ENCODE measurements at regions not wholly inside any gene's neighbourhood (a gene's known extent, or its start where the extent isn't known, plus 50 kb on each side); places are given as distances from the start of the nearest gene placed in this dataset.
"Not testable (repeated sequence)": the region's sequence is repeated elsewhere in the genome, so short reads cannot be mapped to it uniquely, and the experiment has no call there.

DNA sequence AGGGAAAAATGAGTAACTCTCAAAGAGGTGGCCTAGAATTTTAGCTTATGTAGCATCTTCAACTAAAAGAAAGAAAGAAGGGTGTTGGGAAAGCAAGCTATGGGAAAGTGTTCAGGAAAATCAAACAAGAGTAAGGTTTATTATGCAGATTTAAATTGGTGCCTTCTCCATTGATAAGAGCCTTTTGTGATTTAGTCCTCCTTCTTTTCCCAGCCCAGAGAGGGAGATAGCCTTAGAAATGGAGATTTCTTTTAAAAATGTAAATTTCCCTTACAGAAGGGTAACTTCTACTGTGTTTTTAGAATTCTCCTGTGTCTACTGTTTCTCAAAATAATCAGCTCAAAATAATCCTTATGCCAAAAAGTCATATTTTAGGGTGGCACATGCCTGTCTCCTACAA is 104.5 kb downstream of the FAM72B start:
- H3K27ac Mint-ChIP-seq; CTCF ChIA-PET; intact Hi-C loops (cut with micrococcal nuclease); DNase-seq; H3K9me3 Mint-ChIP-seq; H3K4me3 Mint-ChIP-seq; POLR2A ChIA-PET; H3K27me3 Mint-ChIP-seq; H3K36me3 Mint-ChIP-seq: not testable (repeated sequence)
- H3K4me1 Mint-ChIP-seq (ENCODE audit: low read depth): peaks cover 20% of the 10 kb centered on the region

DNA sequence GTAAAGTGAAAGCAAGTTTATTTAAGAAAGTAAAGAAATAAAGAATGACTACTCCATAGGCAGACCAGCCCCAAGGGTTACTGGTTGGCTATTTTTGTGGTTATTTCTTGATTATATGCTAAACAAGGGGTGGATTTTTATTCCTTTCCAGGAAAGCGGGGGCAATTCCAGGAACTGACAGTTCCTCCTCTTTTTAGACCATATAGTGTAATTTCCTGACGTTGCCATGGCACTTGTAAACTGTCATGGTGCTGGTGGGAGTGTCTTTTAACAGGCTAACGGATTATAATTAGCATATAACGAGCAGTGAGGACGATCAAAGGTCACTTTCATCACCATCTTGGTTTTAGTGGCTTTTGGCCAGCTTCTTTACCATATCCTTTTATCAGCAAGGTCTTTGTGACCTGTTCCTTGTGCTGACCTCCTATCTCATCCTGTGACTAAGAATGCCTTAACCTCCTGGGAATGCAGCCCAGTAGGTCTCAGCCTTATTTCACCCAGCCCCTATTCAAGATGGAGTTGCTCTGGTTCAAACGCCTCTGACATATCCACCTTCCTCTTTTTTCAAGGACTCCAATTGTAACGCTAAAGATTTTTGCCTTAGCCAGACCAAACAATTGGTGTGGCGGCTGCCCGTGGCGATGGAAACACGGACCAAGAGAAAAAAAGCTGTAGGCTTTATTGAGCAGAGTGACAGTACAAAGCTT is 103.8 kb downstream of the FAM72B start:
- H3K27me3 Mint-ChIP-seq; H3K9me3 Mint-ChIP-seq; CTCF ChIA-PET; H3K36me3 Mint-ChIP-seq; intact Hi-C loops (cut with micrococcal nuclease); POLR2A ChIA-PET; H3K4me3 Mint-ChIP-seq; H3K27ac Mint-ChIP-seq: not testable (repeated sequence)
- H3K4me1 Mint-ChIP-seq (ENCODE audit: low read depth): peaks cover 20% of the 10 kb centered on the region
- DNase-seq: peak; percentile 41

DNA sequence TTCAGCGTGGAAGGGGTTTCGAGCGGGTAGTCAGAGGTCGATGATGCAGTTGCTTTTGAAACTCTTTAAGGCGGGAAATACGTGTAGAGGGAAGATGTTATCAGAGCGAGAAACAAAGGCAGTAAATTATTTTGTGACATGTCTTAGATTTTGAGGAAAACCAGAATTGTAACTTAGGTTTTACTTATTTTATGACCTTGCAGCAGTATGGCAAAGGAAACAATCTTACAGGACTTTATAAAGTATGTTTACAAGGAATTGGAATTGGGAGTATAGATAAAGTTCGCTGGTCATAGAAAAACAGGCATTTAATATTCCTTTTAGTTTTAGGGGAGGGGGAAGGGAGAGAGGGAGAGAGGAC is 103.3 kb downstream of the FAM72B start:
- not testable (repeated sequence) for H3K4me3 Mint-ChIP-seq

DNA sequence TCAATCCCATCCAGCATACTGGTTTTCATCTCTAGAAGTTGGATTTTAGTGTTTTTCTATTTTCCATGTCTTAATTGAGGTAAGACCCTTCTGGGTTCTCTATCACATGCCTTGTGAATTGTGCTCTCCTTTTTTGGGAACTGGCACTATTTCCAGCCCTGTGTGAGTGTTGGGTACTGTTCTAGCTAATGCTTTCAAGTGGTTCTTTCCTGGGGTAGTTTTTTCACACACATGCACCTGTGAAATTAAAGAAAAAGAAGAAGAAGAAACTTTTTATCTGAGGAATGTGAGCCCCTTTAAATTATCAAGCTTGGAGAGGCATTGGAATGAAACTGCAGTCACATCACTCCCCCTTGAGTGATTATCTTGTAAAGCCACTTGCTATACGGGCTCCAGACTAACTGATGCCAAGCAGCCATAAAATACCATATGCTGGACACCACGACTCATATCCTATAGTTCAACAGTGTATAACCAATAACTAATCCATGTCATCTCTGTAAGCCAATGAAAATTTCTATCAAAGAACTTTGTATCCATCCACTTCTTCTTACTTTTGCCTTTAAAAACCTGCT is 102.4 kb downstream of the FAM72B start:
- DNase-seq; H3K27ac Mint-ChIP-seq; H3K36me3 Mint-ChIP-seq; POLR2A ChIA-PET; H3K4me3 Mint-ChIP-seq; intact Hi-C loops (cut with micrococcal nuclease); CTCF ChIA-PET; H3K9me3 Mint-ChIP-seq: not testable (repeated sequence)
- Mint-ChIP-seq H3K27me3 (peaks cover 11% of the 10 kb centered on the region), H3K4me1 (ENCODE audit: low read depth) (peaks cover 17% of the 10 kb centered on the region)

More for the DNA sequence above, 103.3 kb downstream of the FAM72B start:
- peaks cover 18% of the 10 kb centered on the region for H3K4me1 Mint-ChIP-seq (ENCODE audit: low read depth)
- H3K27ac Mint-ChIP-seq; H3K27me3 Mint-ChIP-seq; H3K9me3 Mint-ChIP-seq; CTCF ChIA-PET; H3K36me3 Mint-ChIP-seq; POLR2A ChIA-PET; intact Hi-C loops (cut with micrococcal nuclease); DNase-seq: not testable (repeated sequence)

DNA sequence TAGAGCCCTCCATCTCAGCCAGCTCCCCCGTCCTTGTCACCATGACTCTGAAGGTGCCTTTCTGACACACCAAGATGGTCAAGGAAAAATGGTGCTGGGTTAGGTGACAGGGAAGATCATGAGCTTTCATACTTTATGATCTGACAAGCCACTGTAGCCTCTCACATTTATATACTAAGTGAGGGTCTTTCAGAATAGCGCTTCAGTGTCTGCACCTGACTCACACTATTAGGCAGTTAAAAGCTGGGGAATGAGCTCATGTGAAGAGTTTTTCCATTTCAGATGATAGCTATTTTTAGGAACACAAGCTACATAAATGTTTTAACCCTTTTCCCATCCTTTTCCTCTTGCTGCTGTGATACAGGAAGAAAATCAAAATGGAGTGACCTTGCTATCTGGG is 101.1 kb downstream of the FAM72B start:
- H3K4me3 Mint-ChIP-seq; intact Hi-C loops (cut with micrococcal nuclease); H3K9me3 Mint-ChIP-seq; DNase-seq; H3K36me3 Mint-ChIP-seq; CTCF ChIA-PET; H3K27ac Mint-ChIP-seq; POLR2A ChIA-PET: not testable (repeated sequence)
- Mint-ChIP-seq H3K27me3 (peaks cover 11% of the 10 kb centered on the region), H3K4me1 (ENCODE audit: low read depth) (peaks cover 17% of the 10 kb centered on the region)

DNA sequence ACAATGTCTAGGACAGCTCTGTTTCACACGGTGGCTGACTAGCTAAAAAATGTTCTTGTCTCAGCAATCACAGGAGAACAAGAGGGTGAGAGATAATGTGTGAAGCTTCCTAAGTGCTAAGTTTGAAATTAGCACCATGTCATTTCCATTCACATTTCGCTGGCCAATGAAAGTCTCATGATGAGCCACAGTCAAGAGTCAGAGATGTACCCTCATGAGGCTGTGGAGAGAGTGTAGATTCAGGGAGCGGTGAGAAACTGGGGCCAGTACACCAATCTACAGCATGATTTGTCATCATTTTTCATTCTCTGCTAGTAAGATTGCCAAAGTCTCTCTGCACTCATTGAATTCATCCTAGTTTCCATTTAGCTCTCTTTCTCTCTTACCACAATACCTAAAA is 97.9 kb downstream of the FAM72B start:
- CTCF ChIA-PET; H3K9me3 Mint-ChIP-seq; POLR2A ChIA-PET; H3K36me3 Mint-ChIP-seq; H3K4me3 Mint-ChIP-seq; H3K4me1 Mint-ChIP-seq (ENCODE audit: low read depth); intact Hi-C loops (cut with micrococcal nuclease): not testable (repeated sequence)
- H3K27me3 Mint-ChIP-seq: peaks cover 11% of the 10 kb centered on the region
- H3K27ac Mint-ChIP-seq: peak overlapping the region; percentile 56
- DNase-seq: peak; percentile 31

DNA sequence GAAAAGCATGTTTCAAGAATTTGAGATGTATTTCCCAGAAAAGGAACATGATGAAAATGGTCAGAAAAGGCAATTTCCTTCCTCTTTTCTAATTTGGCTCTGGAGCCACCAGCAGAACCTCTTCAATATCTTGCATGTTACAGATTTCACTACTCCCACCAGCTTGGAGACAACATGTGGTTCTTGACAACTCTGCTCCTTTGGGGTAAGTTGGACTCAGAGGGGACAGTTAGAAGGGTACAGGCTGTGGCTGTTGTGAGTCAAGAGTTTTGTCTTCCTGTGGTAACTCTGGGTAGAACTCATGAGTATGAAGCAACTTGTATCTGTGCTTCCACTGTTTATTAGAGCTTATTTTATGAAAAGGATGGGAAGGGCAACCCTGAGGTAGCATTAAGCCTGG is 96.9 kb downstream of the FAM72B start:
- POLR2A ChIA-PET; H3K4me3 Mint-ChIP-seq; intact Hi-C loops (cut with micrococcal nuclease); H3K9me3 Mint-ChIP-seq; H3K36me3 Mint-ChIP-seq; CTCF ChIA-PET; DNase-seq; H3K27ac Mint-ChIP-seq; H3K27me3 Mint-ChIP-seq; H3K4me1 Mint-ChIP-seq (ENCODE audit: low read depth): not testable (repeated sequence)

DNA sequence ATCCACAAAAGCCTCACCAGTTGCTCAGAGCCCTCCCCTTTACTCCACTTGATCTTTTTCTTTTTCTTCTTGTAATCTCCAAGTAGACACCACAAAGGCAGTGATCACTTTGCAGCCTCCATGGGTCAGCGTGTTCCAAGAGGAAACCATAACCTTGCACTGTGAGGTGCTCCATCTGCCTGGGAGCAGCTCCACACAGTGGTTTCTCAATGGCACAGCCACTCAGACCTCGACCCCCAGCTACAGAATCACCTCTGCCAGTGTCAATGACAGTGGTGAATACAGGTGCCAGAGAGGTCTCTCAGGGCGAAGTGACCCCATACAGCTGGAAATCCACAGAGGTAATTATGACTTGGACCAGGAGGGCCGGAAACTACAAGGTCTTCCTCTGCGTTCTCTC is 95.6 kb downstream of the FAM72B start:
- POLR2A ChIA-PET; H3K9me3 Mint-ChIP-seq; H3K4me1 Mint-ChIP-seq (ENCODE audit: low read depth); DNase-seq; CTCF ChIA-PET; H3K27me3 Mint-ChIP-seq; H3K4me3 Mint-ChIP-seq; H3K36me3 Mint-ChIP-seq; intact Hi-C loops (cut with micrococcal nuclease); H3K27ac Mint-ChIP-seq: not testable (repeated sequence)

DNA sequence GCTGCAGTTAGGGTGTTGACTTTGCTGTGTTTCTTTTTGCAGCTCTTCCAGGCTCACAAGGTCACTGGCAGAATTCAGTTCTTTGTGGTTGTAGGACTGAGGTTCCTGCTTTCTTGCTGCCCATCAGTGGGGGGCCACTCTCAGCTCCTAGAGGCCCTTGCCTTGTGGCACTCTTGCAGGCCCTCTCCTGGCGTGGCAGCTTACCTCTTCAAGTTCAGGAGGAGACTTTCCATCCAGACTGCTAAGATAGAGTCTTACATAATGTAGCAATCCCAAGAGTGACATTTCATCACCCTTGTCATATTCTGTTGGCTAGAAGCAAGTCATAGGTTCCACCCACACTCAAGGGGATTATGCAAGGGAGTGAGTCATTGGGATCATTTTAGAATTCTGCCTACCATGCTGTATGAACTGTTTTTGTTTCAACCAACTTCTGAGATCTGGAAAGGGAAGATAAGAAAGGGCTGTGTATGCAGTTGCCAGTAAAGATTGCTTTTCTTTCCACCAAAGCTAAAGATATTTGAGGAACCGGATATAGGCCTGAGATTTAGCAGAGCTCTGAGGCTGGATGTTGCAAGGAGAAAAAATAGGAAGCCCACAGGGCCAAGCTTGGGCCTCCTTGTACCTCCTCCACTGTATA is 91.7 kb downstream of the FAM72B start:
- DNase-seq; H3K4me3 Mint-ChIP-seq; H3K36me3 Mint-ChIP-seq; H3K4me1 Mint-ChIP-seq (ENCODE audit: low read depth); H3K9me3 Mint-ChIP-seq; POLR2A ChIA-PET; CTCF ChIA-PET; H3K27me3 Mint-ChIP-seq; intact Hi-C loops (cut with micrococcal nuclease); H3K27ac Mint-ChIP-seq: not testable (repeated sequence)

DNA sequence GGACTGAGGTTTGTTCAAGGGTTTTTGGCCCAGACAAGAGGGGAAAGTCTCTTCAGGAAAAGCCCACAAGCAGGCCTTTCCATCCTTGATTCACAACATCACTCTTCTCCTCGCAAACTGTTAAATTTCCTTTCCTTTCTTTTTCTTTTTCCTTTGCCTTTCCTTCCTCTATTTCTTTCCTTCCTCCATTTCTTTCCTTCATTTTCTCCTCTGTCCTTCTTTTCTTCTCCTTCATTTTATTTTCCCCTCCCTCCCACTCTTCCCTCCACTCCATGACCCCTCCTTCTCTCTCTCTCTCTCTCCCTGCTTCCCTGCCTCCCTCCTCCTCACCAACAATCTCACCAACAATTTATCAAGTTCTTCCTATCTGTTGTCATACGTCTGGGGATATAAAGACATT is 89.1 kb downstream of the FAM72B start:
- not testable (repeated sequence) for H3K36me3 Mint-ChIP-seq

DNA sequence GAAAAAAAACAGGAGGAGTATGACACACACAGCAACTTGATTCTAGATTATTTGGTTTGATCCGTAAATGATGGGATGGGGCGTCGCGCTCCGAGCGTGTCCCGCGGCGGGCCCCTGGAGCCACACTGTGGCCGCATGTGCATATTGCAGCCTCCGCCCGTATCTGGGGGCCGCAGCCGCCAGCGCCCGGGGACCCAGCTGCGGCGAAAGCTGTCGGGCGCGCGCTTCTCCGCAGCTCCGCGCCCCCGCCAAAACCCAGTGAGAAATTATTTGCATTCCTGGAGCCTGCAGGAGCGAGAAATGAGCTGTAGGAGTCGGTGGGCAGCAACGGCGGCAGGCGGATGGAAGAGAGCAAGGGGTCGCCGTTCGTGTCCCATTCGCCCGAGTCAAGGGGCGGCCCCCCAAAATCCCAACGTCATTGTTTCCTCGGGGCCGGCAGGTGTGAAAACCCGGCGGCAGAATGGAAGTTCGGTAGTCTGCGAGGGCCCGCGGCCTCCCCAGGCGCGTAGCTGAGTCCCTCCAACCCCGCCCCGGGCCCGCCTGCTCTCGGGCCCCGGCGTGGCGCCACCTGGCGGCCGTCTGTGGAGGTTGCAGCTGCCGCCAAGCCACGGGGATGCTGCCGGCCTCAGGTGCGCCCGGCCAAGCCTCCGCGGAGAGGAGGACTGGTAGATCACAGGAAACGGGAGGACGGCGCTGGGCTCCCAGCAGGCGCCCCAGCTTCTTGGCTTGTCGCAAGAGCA is 86.8 kb downstream of the FAM72B start:
- H3K27ac Mint-ChIP-seq; H3K4me1 Mint-ChIP-seq (ENCODE audit: low read depth); CTCF ChIA-PET; H3K27me3 Mint-ChIP-seq; H3K36me3 Mint-ChIP-seq; H3K9me3 Mint-ChIP-seq; intact Hi-C loops (cut with micrococcal nuclease): not testable (repeated sequence)
- DNase-seq: peak; percentile 90
- H3K4me3 Mint-ChIP-seq: peak overlapping the region; percentile 26
- POLR2A ChIA-PET: interaction anchor here (1.1 kb wide), 1 partner anchor 246 kb away, joined by 4 read pairs; no protein-coding TSS in a partner anchor

More for the DNA sequence above, 89.1 kb downstream of the FAM72B start:
- CTCF ChIA-PET; H3K27me3 Mint-ChIP-seq; DNase-seq; POLR2A ChIA-PET; H3K27ac Mint-ChIP-seq; intact Hi-C loops (cut with micrococcal nuclease); H3K4me3 Mint-ChIP-seq; H3K4me1 Mint-ChIP-seq (ENCODE audit: low read depth); H3K9me3 Mint-ChIP-seq: not testable (repeated sequence)

DNA sequence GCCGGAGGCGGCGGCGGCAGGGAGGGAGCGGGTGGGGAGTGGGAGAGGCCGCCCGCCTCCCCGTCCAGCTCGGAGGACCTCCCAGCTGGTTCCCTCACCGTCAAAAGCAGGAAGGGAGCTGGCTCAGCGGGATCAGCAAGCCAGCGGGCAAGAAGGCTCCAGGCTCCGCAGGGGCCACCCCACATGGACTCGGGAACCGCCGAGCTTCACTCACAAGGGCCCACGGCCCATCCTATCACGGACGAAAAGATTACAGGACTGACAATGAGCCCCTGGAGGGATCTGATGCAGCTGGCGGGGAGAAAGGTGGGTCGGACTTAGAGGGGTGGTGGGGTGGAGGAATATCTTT is 86.3 kb downstream of the FAM72B start:
- H3K27me3 Mint-ChIP-seq; H3K27ac Mint-ChIP-seq; DNase-seq; H3K36me3 Mint-ChIP-seq; CTCF ChIA-PET; H3K4me1 Mint-ChIP-seq (ENCODE audit: low read depth); H3K9me3 Mint-ChIP-seq; H3K4me3 Mint-ChIP-seq; intact Hi-C loops (cut with micrococcal nuclease): not testable (repeated sequence)
- POLR2A ChIA-PET: interaction anchor here (1.1 kb wide), 1 partner anchor 247 kb away, joined by 4 read pairs; no protein-coding TSS in a partner anchor

DNA sequence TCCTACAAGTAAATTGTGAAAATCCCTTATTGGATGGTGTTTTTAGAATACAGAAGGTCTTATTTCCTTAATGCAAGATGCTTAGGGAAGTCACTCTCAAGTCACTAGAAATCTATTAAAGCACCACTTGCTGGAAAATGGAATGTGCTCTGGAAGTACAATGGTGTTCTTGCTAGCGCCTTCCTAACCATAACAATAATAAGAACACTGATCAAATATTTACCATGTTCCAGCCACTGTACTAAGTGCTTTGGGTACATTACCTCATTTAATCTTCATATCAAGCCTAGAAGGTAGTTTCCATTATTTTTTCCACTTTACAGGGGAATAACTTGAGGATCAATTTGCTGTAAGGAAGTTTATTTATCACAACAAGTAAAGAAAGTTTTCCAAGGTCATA is 75.1 kb downstream of the FAM72B start:
- POLR2A ChIA-PET, H3K27me3 Mint-ChIP-seq: not testable (repeated sequence)

More for the DNA sequence above, 75.1 kb downstream of the FAM72B start:
- H3K27ac Mint-ChIP-seq; H3K36me3 Mint-ChIP-seq; DNase-seq; H3K4me1 Mint-ChIP-seq (ENCODE audit: low read depth); H3K4me3 Mint-ChIP-seq; CTCF ChIA-PET; intact Hi-C loops (cut with micrococcal nuclease); H3K9me3 Mint-ChIP-seq: not testable (repeated sequence)

All from activated CD4-positive, alpha-beta memory T cell treated with anti-CD3 and anti-CD28 coated beads for 36 hours (primary cell).